Hepatocyte (in vitro differentiated cells): ENCODE measurements at regions not wholly inside any gene's neighbourhood (a gene's known extent, or its start where the extent isn't known, plus 50 kb on each side); places are given as distances from the start of the nearest gene placed in this dataset.

Experiments
- DNase-seq: peaks from one replicate; pipeline ENCODE4 v3.0.0-alpha.2; 2016; ENCODE audit warnings: low spot score
- H2AFZ ChIP-seq: fragments of 200-600 bp; sonication (generic); 2 replicates; pipeline ENCODE4 v1.6.0; 2016; ENCODE audit warnings: antibody characterized with exemption, mild to moderate bottlenecking
- H3K27ac ChIP-seq: fragments of 200-600 bp; sonication (generic); 2 replicates; pipeline ENCODE4 v1.5.1; 2016; ENCODE audit warnings: mild to moderate bottlenecking
- H3K27me3 ChIP-seq: fragments of 200-600 bp; sonication (generic); 2 replicates; pipeline ENCODE4 v1.6.1; 2016
- H3K36me3 ChIP-seq: fragments of 200-600 bp; sonication (generic); replicated peaks from 2 replicates; pipeline ENCODE4 v1.5.1; 2016; ENCODE audit warnings: low read depth; ENCODE audit not compliant: insufficient read depth
- H3K4me1 ChIP-seq: fragments of 200-600 bp; sonication (generic); 2 replicates; pipeline ENCODE4 v1.5.1; 2016; ENCODE audit warnings: mild to moderate bottlenecking, moderate library complexity; ENCODE audit not compliant: insufficient read depth
- H3K4me2 ChIP-seq: fragments of 200-600 bp; sonication (generic); 2 replicates; pipeline ENCODE4 v1.6.0; 2016
- H3K4me3 ChIP-seq: fragments of 200-600 bp; sonication (generic); 2 replicates; pipeline ENCODE4 v1.5.1; 2016; ENCODE audit warnings: mild to moderate bottlenecking
- H3K79me2 ChIP-seq: fragments of 200-600 bp; sonication (generic); 2 replicates; pipeline ENCODE4 v1.6.0; 2017; ENCODE audit warnings: mild to moderate bottlenecking
- H3K9me2 ChIP-seq: fragments of 200-600 bp; sonication (generic); replicated peaks from 2 replicates; pipeline ENCODE4 v1.6.0; 2017; ENCODE audit warnings: mild to moderate bottlenecking; ENCODE audit not compliant: insufficient read depth
- H3K9me3 ChIP-seq: fragments of 200-600 bp; sonication (generic); 2 replicates; pipeline ENCODE4 v1.5.1; 2016; ENCODE audit warnings: low read depth, mild to moderate bottlenecking
- H4K20me1 ChIP-seq: fragments of 200-600 bp; sonication (generic); 2 replicates; pipeline ENCODE4 v1.6.0; 2016; ENCODE audit warnings: mild to moderate bottlenecking; ENCODE audit not compliant: insufficient read depth, poor library complexity, severe bottlenecking
- CTCF ChIP-seq: fragments of 200-600 bp; sonication (generic); IDR thresholded peaks from 2 replicates; pipeline ENCODE4 v1.5.1; 2016; ENCODE audit warnings: antibody characterized with exemption, mild to moderate bottlenecking; ENCODE audit not compliant: poor library complexity
- EZH2 ChIP-seq: fragments of 200-600 bp; sonication (generic); IDR thresholded peaks from 2 replicates; pipeline ENCODE4 v1.6.1; 2016; ENCODE audit warnings: antibody characterized with exemption, mild to moderate bottlenecking, borderline replicate concordance
- EZH2phosphoT487 ChIP-seq: fragments of 200-600 bp; sonication (generic); IDR thresholded peaks from one replicate; pipeline ENCODE4 v1.6.1; 2018; ENCODE audit warnings: antibody characterized with exemption, mild to moderate bottlenecking, low read depth, moderate library complexity; ENCODE audit not compliant: unreplicated experiment, severe bottlenecking
- WGBS: methylation state at CpG from one replicate; pipeline ENCODE4 v1.1.6; 2016; ENCODE audit warnings: low lambda C conversion rate; ENCODE audit errors: missing lambda C conversion rate; 5-methylcytosine and 5-hydroxymethylcytosine counted together

- TF ChIP-seq EZH2phosphoT487: no peak
- TF ChIP-seq CTCF: no peak
- Histone ChIP-seq H3K4me3 (no peak overlapping the region), H3K27ac (no peak overlapping the region), H4K20me1 (no peaks in the 10 kb centered on the region), H3K4me1 (no peaks in the 10 kb centered on the region), H3K79me2 (no peaks in the 10 kb centered on the region), H2AFZ (no peak overlapping the region), H3K4me2 (no peak overlapping the region), H3K9me3 (no peaks in the 10 kb centered on the region), H3K36me3 (no peaks in the 10 kb centered on the region), H3K9me2 (no peaks in the 10 kb centered on the region), H3K27me3 (no peaks in the 10 kb centered on the region)
- no peak for DNase-seq
- WGBS: 91% methylated on average over 2 of the region's 2 CpGs
These were observed 415.7 kb upstream of the RBFOX1 start for GRCh38 chr16:6916946-6917345.

- DNase-seq: no peak
- H3K36me3 ChIP-seq: no peaks in the 10 kb centered on the region
- no peaks in the 10 kb centered on the region for H3K79me2 ChIP-seq
- H3K9me3 ChIP-seq: no peaks in the 10 kb centered on the region
- H2AFZ ChIP-seq: no peak overlapping the region
- H4K20me1 ChIP-seq: no peaks in the 10 kb centered on the region
- WGBS: 85% methylated on average over 5 of the region's 5 CpGs
- no peaks in the 10 kb centered on the region for H3K9me2 ChIP-seq
- no peaks in the 10 kb centered on the region for H3K27me3 ChIP-seq
- H3K4me3 ChIP-seq: no peak overlapping the region
- no peak overlapping the region for H3K27ac ChIP-seq
- no peaks in the 10 kb centered on the region for H3K4me1 ChIP-seq
- TF ChIP-seq EZH2phosphoT487 (no peak), CTCF (no peak), EZH2 (no peak)
- H3K4me2 ChIP-seq: no peak overlapping the region
These were observed 419.1 kb upstream of the RBFOX1 start for GRCh38 chr16:6913566-6913965.

- peak; percentile 11 for DNase-seq
- TF ChIP-seq CTCF (no peak), EZH2phosphoT487 (no peak), EZH2 (no peak)
- H4K20me1 ChIP-seq: no peaks in the 10 kb centered on the region
- no peak overlapping the region for H2AFZ ChIP-seq
- H3K9me2 ChIP-seq: no peaks in the 10 kb centered on the region
- no peaks in the 10 kb centered on the region for H3K79me2 ChIP-seq
- no peaks in the 10 kb centered on the region for H3K27me3 ChIP-seq
- H3K27ac ChIP-seq: no peak overlapping the region
- no peaks in the 10 kb centered on the region for H3K36me3 ChIP-seq
- H3K4me2 ChIP-seq: no peak overlapping the region
- no peaks in the 10 kb centered on the region for H3K9me3 ChIP-seq
- H3K4me1 ChIP-seq: no peaks in the 10 kb centered on the region
- H3K4me3 ChIP-seq: no peak overlapping the region
- WGBS: 56% methylated on average over 5 of the region's 5 CpGs
These were observed 422.3 kb upstream of the RBFOX1 start for GRCh38 chr16:6910301-6910700.

GRCh38 chr16:6905601-6906000 lies 427.0 kb upstream of the RBFOX1 start:
- no peak overlapping the region for H2AFZ ChIP-seq
- H3K27ac ChIP-seq: no peak overlapping the region
- H4K20me1 ChIP-seq: no peaks in the 10 kb centered on the region
- H3K9me2 ChIP-seq: no peaks in the 10 kb centered on the region
- H3K4me2 ChIP-seq: no peak overlapping the region
- H3K79me2 ChIP-seq: no peaks in the 10 kb centered on the region
- H3K4me3 ChIP-seq: no peak overlapping the region
- DNase-seq: no peak
- 50% methylated on average over 3 of the region's 3 CpGs for WGBS
- no peaks in the 10 kb centered on the region for H3K4me1 ChIP-seq
- no peak for TF ChIP-seq CTCF
- no peak for TF ChIP-seq EZH2
- TF ChIP-seq EZH2phosphoT487: no peak
- H3K9me3 ChIP-seq: no peaks in the 10 kb centered on the region
- no peaks in the 10 kb centered on the region for H3K36me3 ChIP-seq
- H3K27me3 ChIP-seq: no peaks in the 10 kb centered on the region
